Prostate gland (tissue), 2 donors: ENCODE measurements at regions not wholly inside any gene's neighbourhood (a gene's known extent, or its start where the extent isn't known, plus 50 kb on each side); places are given as distances from the start of the nearest gene placed in this dataset.

Experiments used
- DNase-seq: peaks from one replicate; pipeline ENCODE4 v3.0.0-alpha.2; 2019; ENCODE audit warnings: low spot score
- H3K27ac ChIP-seq, 2 donors: fragments of 200-600 bp; sonication (generic); 2 replicates each; pipeline ENCODE4 v1.5.1; 2017 to 2019
- H3K27me3 ChIP-seq: fragments of 200-600 bp; sonication (generic); replicated peaks from 2 replicates; pipeline ENCODE4 v1.5.1; 2019; ENCODE audit not compliant: insufficient read depth
- H3K36me3 ChIP-seq, 2 donors: fragments of 200-600 bp; sonication (generic); 1 replicate in 1 of 2; 2 replicates in 1 of 2; pipeline versions ENCODE4 v1.5.1 to v1.8.1; 2017 to 2019
- H3K4me1 ChIP-seq: fragments of 200-600 bp; sonication (generic); replicated peaks from 2 replicates; pipeline ENCODE4 v1.5.1; 2019
- H3K4me3 ChIP-seq, 2 donors: fragments of 200-600 bp; sonication (generic); 2 replicates each; pipeline ENCODE4 v1.5.1; 2017 to 2019
- H3K9me3 ChIP-seq: fragments of 200-600 bp; sonication (generic); 2 replicates; pipeline ENCODE4 v1.5.1; 2017
- POLR2A ChIP-seq: fragments of 450-650 bp; IDR thresholded peaks from one replicate; pipeline ENCODE4 v1.6.1; 2016; ENCODE audit warnings: antibody characterized with exemption, mild to moderate bottlenecking
- POLR2AphosphoS5 ChIP-seq: sonication (generic); formaldehyde crosslinking; IDR thresholded peaks from one replicate; pipeline ENCODE4 v1.6.1; 2017; ENCODE audit warnings: antibody characterized with exemption
- WGBS: methylation state at CpG from one replicate; pipeline ENCODE4 v1.1.5; 2018; 5-methylcytosine and 5-hydroxymethylcytosine counted together
- intact Hi-C: fragments of 100-400 bp; cut with DNase I; formaldehyde crosslinking; loops from one replicate; pipeline ENCODE4 v1.14.2; 2022
- TF ChIP-seq, protein P1 (sequence below), 4 experiments: fragments of 200-600 bp in 2 of 4; fragments of 450-650 bp in 2 of 4; sonication (generic) in 2 of 4; IDR thresholded peaks; 1 replicate in 3 of 4; 2 replicates in 1 of 4; pipeline ENCODE4 v1.5.1; 2016 to 2019; ENCODE audit warnings: antibody characterized with exemption in 4 of 4, mild to moderate bottlenecking in 2 of 4, moderate library complexity in 2 of 4

DNA sequence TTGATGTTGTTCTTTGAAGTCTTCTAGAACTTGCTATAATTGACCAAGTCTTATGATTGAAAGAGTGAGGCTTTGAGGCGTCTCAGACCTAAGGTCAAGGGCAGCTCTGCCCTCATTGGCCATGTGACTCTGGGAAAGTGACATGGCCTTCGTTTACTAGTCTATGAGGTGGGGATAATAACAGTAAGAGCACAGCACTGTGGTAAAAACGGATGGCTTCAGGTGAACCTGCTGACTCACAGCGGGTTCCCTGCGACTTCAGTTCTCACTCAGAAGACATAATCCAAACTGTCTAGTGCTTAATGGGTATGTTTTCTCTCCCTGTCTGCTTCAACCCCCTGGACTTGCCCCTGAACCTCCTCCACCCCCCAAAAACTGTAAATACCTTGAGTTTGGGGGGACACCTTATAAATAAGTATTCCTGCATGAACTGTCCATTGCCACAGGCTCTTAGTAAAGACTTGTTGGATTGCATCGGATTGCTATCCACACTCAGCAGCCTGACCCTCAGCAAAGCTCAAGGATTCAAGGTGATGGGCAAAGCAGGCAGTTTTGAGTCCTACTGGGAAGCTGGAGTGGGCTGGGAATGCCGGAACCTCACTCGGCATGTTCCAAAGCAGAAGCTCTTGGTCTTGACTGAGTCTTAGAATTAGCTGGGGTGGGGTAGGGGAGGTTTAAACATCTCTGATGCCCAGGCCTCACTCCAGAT lies 304.6 kb downstream of the KLF6 start:
- no peaks in the 10 kb centered on the region for H3K27me3 ChIP-seq
- H3K4me3 ChIP-seq = no peak overlapping the region
- TF ChIP-seq POLR2AphosphoS5 (no peak), POLR2A (no peak)
- TF ChIP-seq, protein P1, sequence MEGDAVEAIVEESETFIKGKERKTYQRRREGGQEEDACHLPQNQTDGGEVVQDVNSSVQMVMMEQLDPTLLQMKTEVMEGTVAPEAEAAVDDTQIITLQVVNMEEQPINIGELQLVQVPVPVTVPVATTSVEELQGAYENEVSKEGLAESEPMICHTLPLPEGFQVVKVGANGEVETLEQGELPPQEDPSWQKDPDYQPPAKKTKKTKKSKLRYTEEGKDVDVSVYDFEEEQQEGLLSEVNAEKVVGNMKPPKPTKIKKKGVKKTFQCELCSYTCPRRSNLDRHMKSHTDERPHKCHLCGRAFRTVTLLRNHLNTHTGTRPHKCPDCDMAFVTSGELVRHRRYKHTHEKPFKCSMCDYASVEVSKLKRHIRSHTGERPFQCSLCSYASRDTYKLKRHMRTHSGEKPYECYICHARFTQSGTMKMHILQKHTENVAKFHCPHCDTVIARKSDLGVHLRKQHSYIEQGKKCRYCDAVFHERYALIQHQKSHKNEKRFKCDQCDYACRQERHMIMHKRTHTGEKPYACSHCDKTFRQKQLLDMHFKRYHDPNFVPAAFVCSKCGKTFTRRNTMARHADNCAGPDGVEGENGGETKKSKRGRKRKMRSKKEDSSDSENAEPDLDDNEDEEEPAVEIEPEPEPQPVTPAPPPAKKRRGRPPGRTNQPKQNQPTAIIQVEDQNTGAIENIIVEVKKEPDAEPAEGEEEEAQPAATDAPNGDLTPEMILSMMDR (IDR thresholded peaks at IDR 0.05) = no peak
- no peaks in the 10 kb centered on the region for H3K4me1 ChIP-seq
- H3K9me3 ChIP-seq = no peaks in the 10 kb centered on the region
- no peak overlapping the region for H3K27ac ChIP-seq
- WGBS = 93% methylated on average over 8 of the region's 8 CpGs
- DNase-seq = no peak
- no peaks in the 10 kb centered on the region for H3K36me3 ChIP-seq
- intact Hi-C loops = loop anchor here (10.0 kb wide), 1 partner anchor 226 kb away; no protein-coding TSS in a partner anchor

DNA sequence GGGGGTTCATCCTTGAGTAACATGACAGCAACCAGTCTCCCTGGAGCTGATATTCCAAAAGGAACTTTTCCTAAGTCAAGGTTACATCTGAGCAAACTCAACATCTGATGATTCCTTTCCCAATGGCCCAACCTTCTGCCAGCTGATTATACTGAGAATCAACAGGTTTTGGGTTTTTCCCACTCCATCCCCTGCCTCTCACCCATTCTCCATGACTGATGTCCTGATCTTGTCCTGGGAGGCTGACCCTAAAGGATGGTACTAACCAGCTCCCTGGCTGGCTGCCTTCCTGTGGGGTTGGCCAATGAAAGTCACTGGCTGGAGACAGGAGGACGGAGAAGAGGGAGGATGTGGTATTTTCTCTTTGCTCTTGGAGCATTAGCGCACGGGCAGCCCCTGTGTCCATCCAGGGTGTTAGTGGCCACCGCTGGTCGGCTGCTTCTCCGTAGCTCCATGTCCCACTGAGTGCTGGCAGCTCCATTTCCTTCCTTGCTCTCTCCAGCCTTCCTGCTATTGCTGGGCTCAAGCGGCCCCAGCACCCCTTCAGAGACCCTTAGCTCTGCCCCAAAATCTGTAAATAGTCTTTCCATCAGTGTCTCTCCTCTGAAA lies 306.2 kb upstream of the PITRM1 start:
- Histone ChIP-seq H3K9me3 (no peaks in the 10 kb centered on the region), H3K27me3 (no peaks in the 10 kb centered on the region), H3K27ac (no peak overlapping the region), H3K36me3 (no peaks in the 10 kb centered on the region), H3K4me1 (peaks cover under 1% of the 10 kb centered on the region), H3K4me3 (no peak overlapping the region)
- 100% methylated on average over 7 of the region's 7 CpGs for WGBS
- DNase-seq = no peak
- intact Hi-C loops = no loop called here
- TF ChIP-seq POLR2A (no peak), POLR2AphosphoS5 (no peak)
- TF ChIP-seq, protein P1 (IDR thresholded peaks at IDR 0.05) = no peak

DNA sequence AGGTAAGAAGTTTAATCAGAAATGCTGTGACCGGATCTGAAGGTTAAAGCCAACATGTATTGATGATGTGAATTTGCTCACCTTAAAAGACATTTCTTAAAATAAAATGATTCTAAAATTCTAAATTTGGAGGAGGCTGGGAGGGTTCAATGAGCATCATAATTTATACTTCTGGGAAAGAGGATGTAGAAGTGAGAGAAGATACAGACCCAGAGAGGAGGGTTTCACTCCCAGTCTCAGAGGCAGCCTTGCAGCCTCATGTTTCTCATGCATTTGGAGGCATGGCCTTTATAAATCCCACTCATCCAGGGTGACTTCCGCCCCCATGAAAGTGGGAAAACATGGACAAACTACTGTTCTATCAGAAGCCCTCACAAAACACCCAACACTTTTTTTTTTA lies 305.6 kb upstream of the PITRM1 start:
- intact Hi-C loops = no loop called here
- Histone ChIP-seq H3K4me3 (no peak overlapping the region), H3K27me3 (no peaks in the 10 kb centered on the region), H3K27ac (no peak overlapping the region), H3K9me3 (no peaks in the 10 kb centered on the region), H3K4me1 (peaks cover 4% of the 10 kb centered on the region), H3K36me3 (no peaks in the 10 kb centered on the region)
- TF ChIP-seq POLR2AphosphoS5 (no peak), POLR2A (no peak)
- no peak for DNase-seq
- WGBS = 100% methylated on average over 2 of the region's 2 CpGs

DNA sequence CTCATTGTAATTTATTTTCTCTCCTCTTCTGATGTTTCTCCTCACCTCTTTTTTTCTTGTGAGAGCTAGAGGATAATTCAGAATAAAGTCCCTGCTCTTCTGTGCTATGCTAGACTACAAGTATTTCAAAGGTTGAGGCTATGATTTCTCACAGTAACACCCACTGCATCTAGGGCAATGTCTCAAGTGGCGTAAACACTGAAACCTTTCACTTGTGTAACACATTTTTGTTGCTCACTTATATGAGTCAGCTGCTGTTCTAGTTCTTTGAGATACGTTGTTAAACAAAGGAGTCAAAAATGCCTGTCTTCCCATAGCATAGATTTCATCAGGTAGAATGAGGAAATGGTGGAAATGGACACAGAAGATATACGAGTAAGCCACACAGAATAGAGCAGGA lies 305.1 kb upstream of the PITRM1 start:
- TF ChIP-seq POLR2AphosphoS5 (no peak), POLR2A (no peak)
- DNase-seq = no peak
- WGBS = 53% methylated on average over 3 of the region's 3 CpGs
- Histone ChIP-seq H3K27me3 (no peaks in the 10 kb centered on the region), H3K27ac (no peak overlapping the region), H3K4me3 (no peak overlapping the region), H3K9me3 (no peaks in the 10 kb centered on the region), H3K36me3 (no peaks in the 10 kb centered on the region), H3K4me1 (peaks cover 4% of the 10 kb centered on the region)
- intact Hi-C loops = no loop called here

DNA sequence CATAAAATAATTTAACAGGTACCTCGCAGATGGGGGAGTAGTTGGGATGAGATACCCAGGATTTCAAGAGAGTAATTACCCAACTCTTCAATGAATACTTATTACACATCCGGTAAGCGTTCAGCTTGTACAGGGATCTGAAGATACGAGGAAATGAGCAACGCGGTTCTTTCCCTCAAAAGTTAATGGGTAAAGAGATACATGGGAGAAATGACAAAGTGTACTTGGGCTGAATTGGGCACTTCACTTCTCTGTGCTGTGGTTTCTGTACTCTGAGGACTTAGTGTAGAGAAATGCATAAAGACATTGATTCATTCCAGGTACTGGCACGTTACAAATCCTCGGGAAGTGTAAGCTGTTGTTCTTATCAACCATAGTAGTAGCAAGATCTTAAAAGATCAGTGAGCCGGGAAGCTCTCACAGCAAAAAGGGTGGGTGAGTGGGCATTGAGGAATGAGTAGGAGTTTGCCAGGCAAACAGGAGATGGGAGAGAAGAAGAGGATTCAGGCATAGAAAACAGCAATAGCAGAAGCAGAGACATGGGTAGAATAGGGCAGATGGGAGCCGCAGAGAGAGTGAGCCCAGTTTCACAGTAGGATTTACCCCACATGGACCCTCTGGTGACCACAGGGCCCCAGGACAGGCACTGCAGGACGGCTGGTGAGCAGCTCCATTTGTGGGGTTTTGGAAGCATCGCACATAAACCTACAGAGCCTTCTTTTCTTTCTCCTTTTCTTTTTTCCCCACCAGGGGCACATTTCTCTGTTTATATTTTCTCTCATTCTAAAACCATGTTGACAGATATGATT lies 304.3 kb upstream of the PITRM1 start:
- H3K4me1 ChIP-seq = peaks cover 6% of the 10 kb centered on the region
- 93% methylated on average over 12 of the region's 12 CpGs for WGBS
- H3K27me3 ChIP-seq = no peaks in the 10 kb centered on the region
- no peak for TF ChIP-seq POLR2A
- DNase-seq = no peak
- H3K36me3 ChIP-seq = no peaks in the 10 kb centered on the region
- H3K9me3 ChIP-seq = no peaks in the 10 kb centered on the region
- H3K4me3 ChIP-seq = no peak overlapping the region
- intact Hi-C loops = no loop called here
- no peak overlapping the region for H3K27ac ChIP-seq

DNA sequence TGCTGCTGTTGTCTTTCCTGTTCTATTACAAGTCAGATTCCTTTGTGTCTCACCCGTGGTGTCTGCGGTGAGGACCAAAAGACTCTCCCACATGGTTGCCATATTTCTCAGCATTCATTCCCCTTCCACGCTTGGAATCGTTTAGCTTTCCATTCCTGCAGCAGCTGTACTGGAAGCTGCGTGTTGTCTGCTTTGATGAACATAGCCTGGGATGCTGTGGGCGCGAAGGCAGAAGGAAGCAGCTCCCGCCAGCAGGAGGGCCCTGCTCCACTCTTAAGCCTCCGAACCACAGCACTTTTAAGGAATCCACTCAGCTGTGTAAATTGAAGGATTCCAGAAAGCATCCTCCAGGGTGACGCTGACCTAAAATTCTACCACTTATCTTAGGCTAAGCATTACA lies 303.6 kb upstream of the PITRM1 start:
- Histone ChIP-seq H3K9me3 (no peaks in the 10 kb centered on the region), H3K36me3 (no peaks in the 10 kb centered on the region), H3K4me1 (peaks cover 13% of the 10 kb centered on the region), H3K4me3 (no peak overlapping the region), H3K27me3 (no peaks in the 10 kb centered on the region), H3K27ac (no peak overlapping the region)
- WGBS = 90% methylated on average over 10 of the region's 10 CpGs
- TF ChIP-seq, protein P1 (IDR thresholded peaks at IDR 0.05) = no peak
- TF ChIP-seq POLR2A (no peak), POLR2AphosphoS5 (no peak)
- no peak for DNase-seq
- intact Hi-C loops = no loop called here
